ENCODE measurements at regions not wholly inside any gene's neighbourhood (a gene's known extent, or its start where the extent isn't known, plus 50 kb on each side); places are given as distances from the start of the nearest gene placed in this dataset.

DNA sequence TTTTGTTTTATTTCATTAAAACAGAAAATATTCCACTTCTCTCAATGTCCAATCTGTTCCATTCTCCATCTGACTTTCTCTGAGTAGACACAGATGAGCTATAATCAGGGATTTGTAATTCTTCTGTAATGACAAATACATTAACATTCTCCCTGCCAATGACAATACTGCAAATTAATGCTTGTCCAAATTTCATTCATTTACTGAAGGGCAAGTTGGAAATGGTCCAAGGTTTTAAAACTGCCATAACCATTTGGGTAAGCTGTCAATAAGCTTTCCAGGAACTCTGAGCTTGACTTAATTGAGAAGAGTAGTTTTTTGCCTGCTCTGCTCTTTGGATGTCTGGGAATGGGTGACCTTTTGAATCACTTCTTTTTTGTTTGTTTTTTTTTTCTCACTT, 253.5 kb downstream of the DMRTA1 start:
- no peak overlapping the region for H3K27ac Mint-ChIP-seq (ENCODE audit: unreplicated experiment)

DNA sequence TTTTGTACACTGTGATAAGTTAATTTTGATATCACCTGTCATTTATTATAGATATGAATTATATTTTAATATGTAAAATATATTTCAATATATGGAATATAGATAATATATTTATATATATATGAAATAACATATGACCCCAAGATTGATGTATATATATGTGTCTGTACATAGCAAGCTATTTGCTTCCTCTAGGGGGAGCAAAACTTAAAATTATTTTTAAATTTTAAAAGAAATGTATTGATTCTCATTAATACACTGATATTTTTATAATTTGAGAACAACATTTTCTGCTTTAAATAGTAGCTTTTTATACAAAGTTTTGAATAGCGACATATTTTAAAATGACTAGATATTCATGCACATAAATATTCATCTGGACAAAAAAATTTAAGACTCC, 272.0 kb downstream of the DMRTA1 start:
- Mint-ChIP-seq H3K27ac (ENCODE audit: unreplicated experiment) (no peak overlapping the region), H3K4me1 (ENCODE audit: low read depth) (peaks cover 9% of the 10 kb centered on the region), H3K9me3 (ENCODE audit: low read depth) (no peaks in the 10 kb centered on the region), H3K27me3 (ENCODE audit: low read depth) (no peaks in the 10 kb centered on the region), H3K36me3 (ENCODE audit: low read depth) (peaks cover 2% of the 10 kb centered on the region), H3K4me3 (ENCODE audit: unreplicated experiment) (no peak overlapping the region)
- TF ChIP-seq, protein P1, sequence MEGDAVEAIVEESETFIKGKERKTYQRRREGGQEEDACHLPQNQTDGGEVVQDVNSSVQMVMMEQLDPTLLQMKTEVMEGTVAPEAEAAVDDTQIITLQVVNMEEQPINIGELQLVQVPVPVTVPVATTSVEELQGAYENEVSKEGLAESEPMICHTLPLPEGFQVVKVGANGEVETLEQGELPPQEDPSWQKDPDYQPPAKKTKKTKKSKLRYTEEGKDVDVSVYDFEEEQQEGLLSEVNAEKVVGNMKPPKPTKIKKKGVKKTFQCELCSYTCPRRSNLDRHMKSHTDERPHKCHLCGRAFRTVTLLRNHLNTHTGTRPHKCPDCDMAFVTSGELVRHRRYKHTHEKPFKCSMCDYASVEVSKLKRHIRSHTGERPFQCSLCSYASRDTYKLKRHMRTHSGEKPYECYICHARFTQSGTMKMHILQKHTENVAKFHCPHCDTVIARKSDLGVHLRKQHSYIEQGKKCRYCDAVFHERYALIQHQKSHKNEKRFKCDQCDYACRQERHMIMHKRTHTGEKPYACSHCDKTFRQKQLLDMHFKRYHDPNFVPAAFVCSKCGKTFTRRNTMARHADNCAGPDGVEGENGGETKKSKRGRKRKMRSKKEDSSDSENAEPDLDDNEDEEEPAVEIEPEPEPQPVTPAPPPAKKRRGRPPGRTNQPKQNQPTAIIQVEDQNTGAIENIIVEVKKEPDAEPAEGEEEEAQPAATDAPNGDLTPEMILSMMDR (IDR thresholded peaks at IDR 0.05), result peak; percentile 70
- no peak for DNase-seq (ENCODE audit: low spot score)

More for the DNA sequence above, 253.5 kb downstream of the DMRTA1 start:
- Mint-ChIP-seq H3K9me3 (ENCODE audit: low read depth) (peaks cover 3% of the 10 kb centered on the region), H3K36me3 (ENCODE audit: low read depth) (no peaks in the 10 kb centered on the region), H3K27me3 (ENCODE audit: low read depth) (no peaks in the 10 kb centered on the region), H3K4me1 (ENCODE audit: low read depth) (no peaks in the 10 kb centered on the region), H3K4me3 (ENCODE audit: unreplicated experiment) (no peak overlapping the region)
- TF ChIP-seq, protein P1 (IDR thresholded peaks at IDR 0.05), result no peak
- no peak for DNase-seq (ENCODE audit: low spot score)

DNA sequence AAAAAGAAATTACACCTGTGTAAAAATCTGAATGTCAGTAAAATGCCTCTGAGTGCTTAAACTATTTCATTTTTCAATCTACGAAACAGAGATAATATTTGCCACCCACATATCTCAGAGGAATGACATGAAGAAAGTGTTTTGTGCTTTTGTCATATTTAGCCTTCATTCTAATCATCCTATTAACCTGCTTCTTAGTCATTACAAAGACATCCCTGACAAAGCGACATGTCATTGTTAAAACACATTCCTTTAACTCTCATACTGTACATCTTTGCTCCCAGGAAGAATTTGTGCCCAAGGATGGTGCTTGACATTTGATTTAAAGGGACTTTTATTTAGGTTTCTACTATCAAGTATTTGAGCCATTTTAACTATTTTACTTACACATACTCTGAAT, 275.9 kb downstream of the DMRTA1 start:
- no peak overlapping the region for H3K4me3 Mint-ChIP-seq (ENCODE audit: unreplicated experiment)
- DNase-seq (ENCODE audit: low spot score), result no peak
- H3K36me3 Mint-ChIP-seq (ENCODE audit: low read depth), result peaks cover 4% of the 10 kb centered on the region
- peaks cover 9% of the 10 kb centered on the region for H3K4me1 Mint-ChIP-seq (ENCODE audit: low read depth)
- TF ChIP-seq, protein P1 (IDR thresholded peaks at IDR 0.05), result no peak
- no peak overlapping the region for H3K27ac Mint-ChIP-seq (ENCODE audit: unreplicated experiment)
- H3K9me3 Mint-ChIP-seq (ENCODE audit: low read depth), result peaks cover 5% of the 10 kb centered on the region
- no peaks in the 10 kb centered on the region for H3K27me3 Mint-ChIP-seq (ENCODE audit: low read depth)

DNA sequence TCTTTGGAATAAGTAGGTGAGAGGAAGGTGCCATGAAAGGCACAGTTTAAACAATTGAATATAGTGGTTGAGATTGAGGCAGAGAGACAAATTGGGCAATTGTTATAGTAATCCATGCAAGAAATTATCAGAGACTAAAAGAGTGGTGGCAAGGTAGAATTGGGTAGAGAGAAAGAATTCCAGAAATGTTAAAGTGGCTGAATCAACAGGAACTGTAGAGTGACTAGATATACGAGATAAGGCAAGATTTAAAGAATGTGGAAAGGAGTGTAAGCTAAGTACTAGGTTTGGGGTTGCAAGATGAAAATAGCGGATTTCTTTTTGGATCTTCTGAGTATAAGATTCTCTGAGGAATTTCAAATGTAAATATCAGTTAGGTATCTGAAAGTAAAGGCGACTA, 285.2 kb downstream of the DMRTA1 start:
- peaks cover 4% of the 10 kb centered on the region for H3K36me3 Mint-ChIP-seq (ENCODE audit: low read depth)
- no peak overlapping the region for H3K27ac Mint-ChIP-seq (ENCODE audit: unreplicated experiment)
- no peak for DNase-seq (ENCODE audit: low spot score)
- no peaks in the 10 kb centered on the region for H3K4me1 Mint-ChIP-seq (ENCODE audit: low read depth)
- H3K4me3 Mint-ChIP-seq (ENCODE audit: unreplicated experiment), result no peak overlapping the region
- TF ChIP-seq, protein P1 (IDR thresholded peaks at IDR 0.05), result no peak
- H3K9me3 Mint-ChIP-seq (ENCODE audit: low read depth), result peaks cover 5% of the 10 kb centered on the region
- H3K27me3 Mint-ChIP-seq (ENCODE audit: low read depth), result no peaks in the 10 kb centered on the region

DNA sequence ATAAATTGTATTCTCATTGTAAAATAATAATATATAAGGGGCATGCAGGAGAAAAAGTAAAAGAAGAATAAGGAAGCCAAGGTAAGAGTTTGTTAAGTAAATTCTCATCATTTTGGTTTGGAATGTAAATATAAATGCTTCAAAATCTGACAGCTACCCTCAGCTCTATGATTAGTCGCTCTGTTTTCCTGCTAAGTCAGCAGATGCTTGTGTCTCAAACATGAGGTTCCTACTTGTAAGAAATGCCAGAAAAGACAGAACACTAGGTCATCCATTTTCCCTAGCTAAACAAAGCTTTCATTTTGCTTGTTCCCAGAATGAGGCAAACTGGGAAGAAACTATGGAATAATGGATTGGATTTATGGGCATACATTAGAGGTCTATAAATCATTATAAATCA, 293.1 kb downstream of the DMRTA1 start:
- no peak overlapping the region for H3K27ac Mint-ChIP-seq (ENCODE audit: unreplicated experiment)
- TF ChIP-seq, protein P1 (IDR thresholded peaks at IDR 0.05), result no peak

More for the DNA sequence above, 293.1 kb downstream of the DMRTA1 start:
- no peak for DNase-seq (ENCODE audit: low spot score)
- peaks cover 15% of the 10 kb centered on the region for H3K9me3 Mint-ChIP-seq (ENCODE audit: low read depth)
- H3K4me1 Mint-ChIP-seq (ENCODE audit: low read depth), result no peaks in the 10 kb centered on the region
- H3K27me3 Mint-ChIP-seq (ENCODE audit: low read depth), result no peaks in the 10 kb centered on the region
- peaks cover 3% of the 10 kb centered on the region for H3K36me3 Mint-ChIP-seq (ENCODE audit: low read depth)
- no peak overlapping the region for H3K4me3 Mint-ChIP-seq (ENCODE audit: unreplicated experiment)
